ENCODE measurements at regions not wholly inside any gene's neighbourhood (a gene's known extent, or its start where the extent isn't known, plus 50 kb on each side); places are given as distances from the start of the nearest gene placed in this dataset.

- H3K9me3 ChIP-seq = peaks cover 0 to 4% (median 0%) of the 10 kb centered on the region in 12 donors
- no peaks in the 10 kb centered on the region for H3K4me1 ChIP-seq
- no peak overlapping the region for H3K27ac ChIP-seq
- no peak overlapping the region for H3K4me3 ChIP-seq
- no peaks in the 10 kb centered on the region for H3K36me3 ChIP-seq
- ATAC-seq (no peak), DNase-seq (no peak)
- H3K27me3 ChIP-seq = no peaks in the 10 kb centered on the region
- no peak for TF ChIP-seq POLR2A (IDR thresholded peaks at IDR 0.05)
- TF ChIP-seq CTCF (IDR thresholded peaks at IDR 0.05) = no peak
- intact Hi-C loops (cut with DNase I) = no loop called here
These were observed 225.3 kb upstream of the ARL4C start for GRCh38 chr2:234722176-234722575.

- Histone ChIP-seq H3K36me3 (no peaks in the 10 kb centered on the region), H3K4me3 (no peak overlapping the region), H3K4me1 (no peaks in the 10 kb centered on the region), H3K27me3 (no peaks in the 10 kb centered on the region), H3K27ac (no peak overlapping the region), H3K9me3 (no peaks in the 10 kb centered on the region)
- 78 to 83% (median 82%) methylated on average over 7 of the region's 7 CpGs for WGBS, 4 donors
- ATAC-seq (no peak), DNase-seq (no peak)
- TF ChIP-seq CTCF (IDR thresholded peaks at IDR 0.05) (no peak), POLR2A (IDR thresholded peaks at IDR 0.05) (no peak)
- intact Hi-C loops (cut with DNase I) = no loop called here
These were observed 222.3 kb upstream of the ARL4C start for GRCh38 chr2:234719116-234719716.

- WGBS, 4 donors = 79 to 90% (median 86%) methylated on average over 7 to 9 of the region's 9 CpGs
- Histone ChIP-seq H3K4me1 (no peaks in the 10 kb centered on the region), H3K27ac (no peak overlapping the region), H3K27me3 (peaks cover 0 to 3% (median 0%) of the 10 kb centered on the region in 9 donors), H3K9me3 (no peaks in the 10 kb centered on the region), H3K36me3 (no peaks in the 10 kb centered on the region), H3K4me3 (no peak overlapping the region)
- DNase-seq = no peak
- intact Hi-C loops (cut with DNase I) = no loop called here
- no peak for ATAC-seq
- TF ChIP-seq POLR2A (IDR thresholded peaks at IDR 0.05) (no peak), CTCF (IDR thresholded peaks at IDR 0.05) (no peak)
These were observed 219.4 kb upstream of the ARL4C start for GRCh38 chr2:234716271-234716670.

GRCh38 chr2:234715671-234716250, 218.9 kb upstream of the ARL4C start:
- Histone ChIP-seq H3K4me1 (no peaks in the 10 kb centered on the region), H3K27ac (no peak overlapping the region), H3K36me3 (no peaks in the 10 kb centered on the region), H3K27me3 (peaks cover 0 to 3% (median 0%) of the 10 kb centered on the region in 9 donors), H3K9me3 (no peaks in the 10 kb centered on the region), H3K4me3 (no peak overlapping the region)
- TF ChIP-seq CTCF (IDR thresholded peaks at IDR 0.05) (no peak), POLR2A (IDR thresholded peaks at IDR 0.05) (no peak)
- intact Hi-C loops (cut with DNase I) = no loop called here
- no peak for DNase-seq
- no peak for ATAC-seq
- 90 to 91% (median 91%) methylated on average over 13 of the region's 13 CpGs for WGBS, 4 donors

Data from heart left ventricle (tissue), 16 donors.